Prostate gland (tissue), 2 donors: ENCODE measurements at regions not wholly inside any gene's neighbourhood (a gene's known extent, or its start where the extent isn't known, plus 50 kb on each side); places are given as distances from the start of the nearest gene placed in this dataset.
"Not testable (repeated sequence)": the region's sequence is repeated elsewhere in the genome, so short reads cannot be mapped to it uniquely, and the experiment has no call there.

Experiments
- DNase-seq: peaks from one replicate; pipeline ENCODE4 v3.0.0-alpha.2; 2019; ENCODE audit warnings: low spot score
- H3K27ac ChIP-seq, 2 donors: fragments of 200-600 bp; sonication (generic); 2 replicates each; pipeline ENCODE4 v1.5.1; 2017 to 2019
- H3K27me3 ChIP-seq: fragments of 200-600 bp; sonication (generic); replicated peaks from 2 replicates; pipeline ENCODE4 v1.5.1; 2019; ENCODE audit not compliant: insufficient read depth
- H3K36me3 ChIP-seq, 2 donors: fragments of 200-600 bp; sonication (generic); 1 replicate in 1 of 2; 2 replicates in 1 of 2; pipeline versions ENCODE4 v1.5.1 to v1.8.1; 2017 to 2019
- H3K4me1 ChIP-seq: fragments of 200-600 bp; sonication (generic); replicated peaks from 2 replicates; pipeline ENCODE4 v1.5.1; 2019
- H3K4me3 ChIP-seq, 2 donors: fragments of 200-600 bp; sonication (generic); 2 replicates each; pipeline ENCODE4 v1.5.1; 2017 to 2019
- H3K9me3 ChIP-seq: fragments of 200-600 bp; sonication (generic); 2 replicates; pipeline ENCODE4 v1.5.1; 2017
- CTCF ChIP-seq, 4 experiments: fragments of 200-600 bp in 2 of 4; fragments of 450-650 bp in 2 of 4; sonication (generic) in 2 of 4; IDR thresholded peaks; 1 replicate in 3 of 4; 2 replicates in 1 of 4; pipeline ENCODE4 v1.5.1; 2016 to 2019; ENCODE audit warnings: antibody characterized with exemption in 4 of 4, mild to moderate bottlenecking in 2 of 4, moderate library complexity in 2 of 4
- POLR2A ChIP-seq: fragments of 450-650 bp; IDR thresholded peaks from one replicate; pipeline ENCODE4 v1.6.1; 2016; ENCODE audit warnings: antibody characterized with exemption, mild to moderate bottlenecking
- POLR2AphosphoS5 ChIP-seq: sonication (generic); formaldehyde crosslinking; IDR thresholded peaks from one replicate; pipeline ENCODE4 v1.6.1; 2017; ENCODE audit warnings: antibody characterized with exemption
- WGBS: methylation state at CpG from one replicate; pipeline ENCODE4 v1.1.5; 2018; 5-methylcytosine and 5-hydroxymethylcytosine counted together
- intact Hi-C: fragments of 100-400 bp; cut with DNase I; formaldehyde crosslinking; loops from one replicate; pipeline ENCODE4 v1.14.2; 2022

GRCh38 chr3:22734207-22734606 is 468.9 kb upstream of the UBE2E2 start:
- H3K36me3 ChIP-seq: no peaks in the 10 kb centered on the region
- H3K27ac ChIP-seq: no peak overlapping the region
- no peaks in the 10 kb centered on the region for H3K4me1 ChIP-seq
- 14% methylated on average over 1 of the region's 1 CpG for whole genome bisulfite sequencing
- TF ChIP-seq CTCF (IDR thresholded peaks at IDR 0.05): no peak
- no peak for TF ChIP-seq POLR2A
- TF ChIP-seq POLR2AphosphoS5: no peak
- H3K9me3 ChIP-seq: no peaks in the 10 kb centered on the region
- no peak for DNase-seq
- H3K27me3 ChIP-seq: no peaks in the 10 kb centered on the region
- no peak overlapping the region for H3K4me3 ChIP-seq
- intact Hi-C loops: no loop called here

GRCh38 chr3:22734756-22735155 is 468.4 kb upstream of the UBE2E2 start:
- H3K27me3 ChIP-seq: no peaks in the 10 kb centered on the region
- WGBS: 74% methylated on average over 2 of the region's 2 CpGs
- no peaks in the 10 kb centered on the region for H3K4me1 ChIP-seq
- intact Hi-C loops: no loop called here
- no peaks in the 10 kb centered on the region for H3K36me3 ChIP-seq
- no peak for TF ChIP-seq CTCF (IDR thresholded peaks at IDR 0.05)
- TF ChIP-seq POLR2A: no peak
- no peak for TF ChIP-seq POLR2AphosphoS5
- no peak for DNase-seq
- H3K9me3 ChIP-seq: no peaks in the 10 kb centered on the region
- H3K4me3 ChIP-seq: no peak overlapping the region
- no peak overlapping the region for H3K27ac ChIP-seq

GRCh38 chr3:22735373-22735772 is 467.8 kb upstream of the UBE2E2 start:
- Histone ChIP-seq H3K9me3 (no peaks in the 10 kb centered on the region), H3K27ac (no peak overlapping the region), H3K27me3 (no peaks in the 10 kb centered on the region), H3K4me3 (no peak overlapping the region), H3K36me3 (no peaks in the 10 kb centered on the region), H3K4me1 (no peaks in the 10 kb centered on the region)
- DNase-seq: no peak
- TF ChIP-seq POLR2A: no peak
- intact Hi-C loops: no loop called here

GRCh38 chr3:22743386-22743785 is 459.7 kb upstream of the UBE2E2 start:
- H3K27ac ChIP-seq, H3K4me3 ChIP-seq, H3K4me1 ChIP-seq, intact Hi-C loops, H3K36me3 ChIP-seq, H3K9me3 ChIP-seq, DNase-seq, H3K27me3 ChIP-seq: not testable (repeated sequence)
- WGBS: 75% methylated on average over 22 of the region's 22 CpGs

GRCh38 chr3:22745321-22745720 is 457.8 kb upstream of the UBE2E2 start:
- H3K9me3 ChIP-seq: no peaks in the 10 kb centered on the region
- no peaks in the 10 kb centered on the region for H3K4me1 ChIP-seq
- no peaks in the 10 kb centered on the region for H3K27me3 ChIP-seq
- H3K27ac ChIP-seq: no peak overlapping the region
- H3K36me3 ChIP-seq: no peaks in the 10 kb centered on the region
- no peak overlapping the region for H3K4me3 ChIP-seq
- no peak for DNase-seq
- intact Hi-C loops: no loop called here
- no peak for TF ChIP-seq POLR2AphosphoS5

GRCh38 chr3:22746221-22746620 is 456.9 kb upstream of the UBE2E2 start:
- Histone ChIP-seq H3K36me3 (no peaks in the 10 kb centered on the region), H3K27ac (no peak overlapping the region), H3K4me1 (no peaks in the 10 kb centered on the region), H3K9me3 (no peaks in the 10 kb centered on the region), H3K4me3 (no peak overlapping the region), H3K27me3 (no peaks in the 10 kb centered on the region)
- intact Hi-C loops: no loop called here
- TF ChIP-seq CTCF (IDR thresholded peaks at IDR 0.05): no peak
- TF ChIP-seq POLR2AphosphoS5: no peak
- no peak for TF ChIP-seq POLR2A
- DNase-seq: no peak
